ENCODE measurements at regions not wholly inside any gene's neighbourhood (a gene's known extent, or its start where the extent isn't known, plus 50 kb on each side); places are given as distances from the start of the nearest gene placed in this dataset.

DNA sequence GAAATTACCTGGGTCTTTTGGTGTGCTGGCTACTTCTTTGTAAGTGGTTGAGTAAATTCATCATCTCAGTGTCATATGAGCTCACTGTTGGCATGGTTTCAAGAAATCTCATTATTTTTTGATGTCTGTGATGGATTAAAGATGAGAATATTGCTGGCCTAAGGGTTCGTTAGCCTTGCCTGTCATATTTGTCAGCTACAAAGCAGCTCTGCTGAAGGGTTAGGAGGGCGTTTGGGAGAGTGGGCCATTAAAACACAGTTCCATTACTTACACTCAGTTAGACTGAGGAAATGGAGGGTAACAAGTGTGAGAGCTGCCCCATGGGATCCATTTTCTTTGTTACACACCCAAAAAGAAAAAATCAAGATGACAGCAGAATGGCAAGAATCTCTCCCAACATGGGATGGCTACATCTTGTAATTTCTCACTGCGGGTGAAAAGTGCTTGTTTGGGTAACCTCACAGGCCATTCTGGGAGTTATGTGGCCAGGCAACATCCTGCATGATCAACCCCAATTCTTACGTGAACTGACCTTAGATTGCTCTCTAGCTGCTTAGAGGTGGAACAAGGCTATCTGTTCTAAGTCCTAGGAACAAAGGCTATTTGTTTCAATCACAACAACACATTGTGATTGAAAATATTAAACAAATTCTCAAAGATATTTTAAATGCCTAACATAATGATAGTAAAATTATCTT lies 609.5 kb upstream of the RGMB start:
- no peak for DNase-seq (ENCODE audit: low spot score)
- no peak for TF ChIP-seq CTCF (IDR thresholded peaks at IDR 0.05; ENCODE audit: extremely low read depth, missing control alignments)

- TF ChIP-seq CTCF (IDR thresholded peaks at IDR 0.05; ENCODE audit: extremely low read depth, missing control alignments): no peak
Measured at GRCh38 chr5:98168871-98169270, 604.6 kb upstream of the RGMB start.

DNA sequence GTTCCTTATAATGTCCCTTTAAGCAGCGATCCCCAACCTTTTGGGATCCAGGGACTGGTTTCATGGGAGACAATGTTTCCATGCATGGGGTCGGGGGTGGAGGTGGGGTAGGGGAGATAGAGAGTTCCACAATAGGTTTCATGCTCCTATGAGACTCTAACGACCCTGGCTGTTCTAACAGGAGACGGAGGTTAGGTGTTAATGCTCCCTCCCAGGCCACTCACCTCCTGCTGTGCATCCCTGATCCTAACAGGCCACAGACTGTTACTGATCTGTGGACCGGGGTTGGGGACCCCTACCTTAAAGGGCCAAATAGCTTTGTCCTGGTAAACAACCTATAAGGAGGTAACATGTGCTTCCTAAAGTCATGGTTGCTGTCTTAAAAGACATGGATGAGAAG lies 602.5 kb upstream of the RGMB start:
- no peak for TF ChIP-seq CTCF (IDR thresholded peaks at IDR 0.05; ENCODE audit: extremely low read depth, missing control alignments)

More at GRCh38 chr5:98168871-98169270, 604.6 kb upstream of the RGMB start:
- no peak for DNase-seq (ENCODE audit: low spot score)

GRCh38 chr5:98173334-98173733 lies 600.1 kb upstream of the RGMB start:
- no peak for TF ChIP-seq CTCF (IDR thresholded peaks at IDR 0.05; ENCODE audit: extremely low read depth, missing control alignments)
- DNase-seq (ENCODE audit: low spot score): no peak

More for the DNA sequence above, 602.5 kb upstream of the RGMB start:
- DNase-seq (ENCODE audit: low spot score): no peak

DNA sequence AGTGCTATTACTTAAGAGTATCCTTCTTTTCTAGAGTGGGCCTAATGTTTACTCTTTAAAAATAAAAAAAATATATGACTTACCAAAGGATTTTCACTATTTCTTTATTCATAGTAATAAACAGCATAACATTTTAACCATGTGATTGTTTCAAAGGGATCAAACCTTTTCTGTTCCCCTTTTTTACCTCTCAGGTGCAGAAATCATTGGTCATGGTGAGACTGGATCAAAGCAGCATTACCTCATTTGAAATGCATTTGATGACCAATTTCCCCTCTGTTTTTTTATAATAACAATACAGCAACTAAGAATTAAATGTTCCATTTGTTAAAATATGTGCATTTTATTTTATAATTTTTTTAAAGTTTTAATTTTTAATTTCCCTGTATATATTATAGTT lies 598.0 kb upstream of the RGMB start:
- TF ChIP-seq CTCF (IDR thresholded peaks at IDR 0.05; ENCODE audit: extremely low read depth, missing control alignments): no peak
- DNase-seq (ENCODE audit: low spot score): no peak

DNA sequence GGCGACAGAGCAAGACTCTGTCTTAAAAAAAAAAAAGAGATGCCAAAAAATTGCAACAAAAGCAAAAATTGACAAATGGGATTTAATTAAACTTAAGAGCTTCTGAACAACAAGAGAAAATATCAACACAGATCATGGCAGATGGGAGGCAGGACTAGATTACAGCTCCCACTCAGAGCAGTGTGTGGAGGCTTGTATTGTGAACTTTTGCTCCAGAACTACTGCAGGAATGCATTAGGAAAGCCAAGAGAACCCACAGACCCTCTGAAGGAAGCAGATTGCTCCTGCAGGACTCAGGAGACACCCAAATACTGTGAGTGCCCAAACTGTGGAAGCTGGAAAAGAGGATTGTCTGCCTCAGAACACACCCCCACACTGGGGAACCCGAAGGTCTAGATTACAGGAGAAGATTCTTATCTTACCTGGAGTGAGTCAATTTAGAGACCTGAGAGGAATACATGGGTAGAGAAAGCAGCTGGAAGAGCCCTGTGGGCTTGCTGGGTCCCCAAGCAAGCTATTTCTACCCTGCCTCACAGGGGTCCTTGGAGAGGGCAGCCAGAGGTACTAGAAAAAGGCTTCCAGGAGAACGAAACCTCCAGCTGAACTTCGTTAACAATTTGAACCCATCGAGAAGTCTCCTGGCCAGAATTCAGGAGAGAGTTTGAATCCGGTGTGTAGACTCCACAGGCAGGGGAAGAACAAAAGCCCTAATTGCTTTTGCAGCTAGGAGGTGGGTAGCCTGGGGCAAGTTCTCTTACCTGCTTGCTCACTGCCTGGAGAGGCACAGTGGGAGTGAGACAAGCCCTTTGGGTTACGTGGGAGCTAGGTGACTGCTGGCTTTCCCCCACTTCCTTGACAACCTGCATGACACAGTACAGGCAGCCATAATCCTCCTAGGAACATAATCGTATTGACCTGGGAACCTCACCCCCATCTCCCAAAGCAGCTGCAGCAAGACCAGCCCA lies 593.4 kb upstream of the RGMB start:
- DNase-seq (ENCODE audit: low spot score): no peak
- TF ChIP-seq CTCF (IDR thresholded peaks at IDR 0.05; ENCODE audit: extremely low read depth, missing control alignments): no peak

DNA sequence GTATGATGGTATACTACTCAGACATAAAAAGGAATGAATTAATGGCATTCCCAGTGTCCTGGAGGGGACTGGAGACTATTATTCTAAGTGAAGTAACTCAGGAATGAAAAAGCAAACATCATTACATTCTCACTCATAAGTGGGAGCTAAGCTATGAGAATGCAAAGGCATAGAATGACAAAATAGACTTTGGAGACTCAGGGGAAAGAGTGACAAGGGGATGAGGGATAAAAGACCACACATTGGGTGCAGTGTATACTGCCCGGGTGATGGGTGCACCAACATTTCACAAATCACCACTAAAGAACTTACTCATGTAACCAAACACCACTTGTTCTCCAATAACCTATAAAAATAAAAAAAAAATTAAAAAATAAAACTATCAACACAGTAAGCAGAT lies 587.3 kb upstream of the RGMB start:
- DNase-seq (ENCODE audit: low spot score): no peak
- TF ChIP-seq CTCF (IDR thresholded peaks at IDR 0.05; ENCODE audit: extremely low read depth, missing control alignments): no peak

Data from GM20000 (cell line).